ENCODE measurements at regions not wholly inside any gene's neighbourhood (a gene's known extent, or its start where the extent isn't known, plus 50 kb on each side); places are given as distances from the start of the nearest gene placed in this dataset.
A peak's percentile ranks its signal among the peaks of the same experiment; 100 is the strongest.

- TF ChIP-seq EZH2phosphoT487 (IDR thresholded peaks at IDR 0.05; ENCODE audit: unreplicated experiment), result no peak
- no peak for TF ChIP-seq JUNB (IDR thresholded peaks at IDR 0.05; ENCODE audit: unreplicated experiment)
- TF ChIP-seq NANOG (IDR thresholded peaks at IDR 0.05; ENCODE audit: borderline replicate concordance), result no peak
- TF ChIP-seq POLR2AphosphoS5 (IDR thresholded peaks at IDR 0.05; ENCODE audit: low read depth), result no peak
- TF ChIP-seq EZH2 (IDR thresholded peaks at IDR 0.05; ENCODE audit: low read depth, unreplicated experiment), result no peak
- TF ChIP-seq ZNF114 (CRISPR knock-in tag; IDR thresholded peaks at IDR 0.05), result no peak
- TF ChIP-seq ZNF331 (CRISPR knock-in tag; IDR thresholded peaks at IDR 0.05; ENCODE audit: low read depth), result no peak
- TF ChIP-seq, protein P1, sequence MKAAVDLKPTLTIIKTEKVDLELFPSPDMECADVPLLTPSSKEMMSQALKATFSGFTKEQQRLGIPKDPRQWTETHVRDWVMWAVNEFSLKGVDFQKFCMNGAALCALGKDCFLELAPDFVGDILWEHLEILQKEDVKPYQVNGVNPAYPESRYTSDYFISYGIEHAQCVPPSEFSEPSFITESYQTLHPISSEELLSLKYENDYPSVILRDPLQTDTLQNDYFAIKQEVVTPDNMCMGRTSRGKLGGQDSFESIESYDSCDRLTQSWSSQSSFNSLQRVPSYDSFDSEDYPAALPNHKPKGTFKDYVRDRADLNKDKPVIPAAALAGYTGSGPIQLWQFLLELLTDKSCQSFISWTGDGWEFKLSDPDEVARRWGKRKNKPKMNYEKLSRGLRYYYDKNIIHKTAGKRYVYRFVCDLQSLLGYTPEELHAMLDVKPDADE (IDR thresholded peaks at IDR 0.05), result no peak
Observed at GRCh38 chr16:6207124-6207523, 1109.5 kb upstream of the EEF2KMT start (continued).

DNA sequence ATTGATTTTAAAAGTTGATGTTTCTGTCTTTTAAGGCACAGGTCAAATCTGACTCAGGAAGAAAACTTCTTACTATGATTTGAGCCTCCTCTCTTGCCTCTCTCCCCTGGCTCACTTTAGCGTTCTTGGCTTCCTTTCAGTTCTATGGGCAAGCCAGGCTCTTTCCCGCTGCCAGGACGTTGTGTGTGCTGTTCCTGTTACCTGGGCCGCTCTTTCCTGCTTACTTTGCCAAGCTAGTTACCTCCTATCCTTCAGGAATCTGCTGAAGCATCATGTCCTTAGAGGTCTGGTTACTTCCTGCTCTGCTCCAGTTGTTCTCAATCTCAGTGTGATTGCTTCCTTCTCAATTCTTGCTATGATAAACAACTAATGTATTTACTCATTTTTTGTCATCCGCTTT is 1108.5 kb upstream of the EEF2KMT start:
- DNase-seq (ENCODE audit: low spot score), result peak; percentile 11
- no peak for TF ChIP-seq JUNB (IDR thresholded peaks at IDR 0.05; ENCODE audit: unreplicated experiment)
- TF ChIP-seq, protein P2, sequence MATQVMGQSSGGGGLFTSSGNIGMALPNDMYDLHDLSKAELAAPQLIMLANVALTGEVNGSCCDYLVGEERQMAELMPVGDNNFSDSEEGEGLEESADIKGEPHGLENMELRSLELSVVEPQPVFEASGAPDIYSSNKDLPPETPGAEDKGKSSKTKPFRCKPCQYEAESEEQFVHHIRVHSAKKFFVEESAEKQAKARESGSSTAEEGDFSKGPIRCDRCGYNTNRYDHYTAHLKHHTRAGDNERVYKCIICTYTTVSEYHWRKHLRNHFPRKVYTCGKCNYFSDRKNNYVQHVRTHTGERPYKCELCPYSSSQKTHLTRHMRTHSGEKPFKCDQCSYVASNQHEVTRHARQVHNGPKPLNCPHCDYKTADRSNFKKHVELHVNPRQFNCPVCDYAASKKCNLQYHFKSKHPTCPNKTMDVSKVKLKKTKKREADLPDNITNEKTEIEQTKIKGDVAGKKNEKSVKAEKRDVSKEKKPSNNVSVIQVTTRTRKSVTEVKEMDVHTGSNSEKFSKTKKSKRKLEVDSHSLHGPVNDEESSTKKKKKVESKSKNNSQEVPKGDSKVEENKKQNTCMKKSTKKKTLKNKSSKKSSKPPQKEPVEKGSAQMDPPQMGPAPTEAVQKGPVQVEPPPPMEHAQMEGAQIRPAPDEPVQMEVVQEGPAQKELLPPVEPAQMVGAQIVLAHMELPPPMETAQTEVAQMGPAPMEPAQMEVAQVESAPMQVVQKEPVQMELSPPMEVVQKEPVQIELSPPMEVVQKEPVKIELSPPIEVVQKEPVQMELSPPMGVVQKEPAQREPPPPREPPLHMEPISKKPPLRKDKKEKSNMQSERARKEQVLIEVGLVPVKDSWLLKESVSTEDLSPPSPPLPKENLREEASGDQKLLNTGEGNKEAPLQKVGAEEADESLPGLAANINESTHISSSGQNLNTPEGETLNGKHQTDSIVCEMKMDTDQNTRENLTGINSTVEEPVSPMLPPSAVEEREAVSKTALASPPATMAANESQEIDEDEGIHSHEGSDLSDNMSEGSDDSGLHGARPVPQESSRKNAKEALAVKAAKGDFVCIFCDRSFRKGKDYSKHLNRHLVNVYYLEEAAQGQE (IDR thresholded peaks at IDR 0.05; ENCODE audit: unreplicated experiment), result no peak
- TF ChIP-seq CTCF (conservative IDR thresholded peaks at IDR 0.05; ENCODE audit: low read depth in 2 of 2), result no peak
- no peak for TF ChIP-seq NANOG (IDR thresholded peaks at IDR 0.05; ENCODE audit: borderline replicate concordance)
- no peak for TF ChIP-seq CREB1 (CRISPR knock-in tag; IDR thresholded peaks at IDR 0.05; ENCODE audit: low read depth)
- TF ChIP-seq EZH2phosphoT487 (IDR thresholded peaks at IDR 0.05; ENCODE audit: unreplicated experiment), result no peak
- H3K27ac ChIP-seq (ENCODE audit: low read depth), result no peak overlapping the region
- Mint-ChIP-seq H3K4me1 (peaks cover 33% of the 10 kb centered on the region), H3K9me3 (peaks cover 10% of the 10 kb centered on the region; the same call in 2 of the 3 replicates), H3K36me3 (ENCODE audit: low read depth) (peaks cover 10% of the 10 kb centered on the region), H3K27me3 (ENCODE audit: insufficient read depth, low read depth, poor library complexity) (peaks cover 1% of the 10 kb centered on the region), H3K4me3 (no peak overlapping the region), H3K27ac (peak overlapping the region; percentile 31; the same call in 1 of the 2 replicates)
- H4K20me1 ChIP-seq (replicated peaks; ENCODE audit: insufficient read depth), result no peaks in the 10 kb centered on the region
- H2AFZ ChIP-seq, result no peak overlapping the region
- no peaks in the 10 kb centered on the region for H3K79me2 ChIP-seq (replicated peaks; ENCODE audit: insufficient read depth)
- no peaks in the 10 kb centered on the region for H3K9me2 ChIP-seq (ENCODE audit: insufficient read depth)
- no peak overlapping the region for H3K4me3 ChIP-seq
- H3K4me2 ChIP-seq, result no peak overlapping the region
- H3K36me3 ChIP-seq (ENCODE audit: insufficient read depth), result no peaks in the 10 kb centered on the region; the same call in 1 of the 2 replicates
- ATAC-seq, result peak; percentile 70
- no peaks in the 10 kb centered on the region for H3K4me1 ChIP-seq (ENCODE audit: insufficient read depth)
- no peaks in the 10 kb centered on the region for H3F3A ChIP-seq (replicated peaks; ENCODE audit: low read depth)
- no peaks in the 10 kb centered on the region for H3K27me3 ChIP-seq (ENCODE audit: insufficient read depth)
